ENCODE measurements at regions not wholly inside any gene's neighbourhood (a gene's known extent, or its start where the extent isn't known, plus 50 kb on each side); places are given as distances from the start of the nearest gene placed in this dataset.

DNA sequence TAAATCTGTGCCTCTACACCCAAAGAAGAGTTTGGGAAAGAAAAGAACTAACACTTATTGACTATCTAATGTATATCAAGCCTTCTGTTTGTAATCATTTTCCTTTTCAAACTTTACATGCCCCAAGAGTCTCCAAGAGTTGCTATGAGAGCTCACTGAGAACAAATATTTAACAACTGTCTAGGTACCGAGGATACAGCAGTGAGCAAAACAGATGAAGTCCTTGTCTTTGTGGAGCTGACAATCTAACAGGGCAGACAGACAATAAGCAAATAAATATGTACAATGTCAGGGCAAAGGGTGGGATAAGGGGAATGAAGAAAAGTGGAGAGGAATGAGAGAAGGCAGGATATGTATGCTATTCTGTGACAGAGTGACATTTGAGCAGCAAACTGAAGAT is 64.8 kb upstream of the KSR1 start:
- no peak for DNase-seq (ENCODE audit: low spot score)

- no peak for DNase-seq (ENCODE audit: low spot score)
Measured at GRCh38 chr17:27396045-27396444, 60.2 kb upstream of the KSR1 start.

- no peak for DNase-seq (ENCODE audit: low spot score)
Measured at GRCh38 chr17:27396941-27397340, 59.3 kb upstream of the KSR1 start.

DNA sequence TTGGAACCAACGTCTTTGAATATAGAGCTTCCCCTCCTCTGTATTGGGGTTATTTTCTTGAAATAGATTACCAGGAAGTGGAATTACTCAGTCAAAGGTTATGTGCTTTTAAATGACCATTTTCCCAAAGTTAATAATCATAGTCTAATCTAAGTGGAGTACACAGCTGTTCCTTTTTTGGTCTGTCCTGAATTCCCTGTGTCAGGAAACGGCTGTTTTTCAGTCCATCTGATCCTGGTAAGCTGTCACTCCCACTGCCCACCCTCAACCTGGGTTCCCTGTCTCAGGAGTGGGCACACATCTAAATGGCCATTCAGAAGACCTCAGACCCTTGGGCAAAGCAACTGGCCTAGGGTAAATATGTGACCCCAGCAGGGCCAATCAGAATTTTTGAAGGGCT is 57.6 kb upstream of the KSR1 start:
- no peak for DNase-seq (ENCODE audit: low spot score)

DNA sequence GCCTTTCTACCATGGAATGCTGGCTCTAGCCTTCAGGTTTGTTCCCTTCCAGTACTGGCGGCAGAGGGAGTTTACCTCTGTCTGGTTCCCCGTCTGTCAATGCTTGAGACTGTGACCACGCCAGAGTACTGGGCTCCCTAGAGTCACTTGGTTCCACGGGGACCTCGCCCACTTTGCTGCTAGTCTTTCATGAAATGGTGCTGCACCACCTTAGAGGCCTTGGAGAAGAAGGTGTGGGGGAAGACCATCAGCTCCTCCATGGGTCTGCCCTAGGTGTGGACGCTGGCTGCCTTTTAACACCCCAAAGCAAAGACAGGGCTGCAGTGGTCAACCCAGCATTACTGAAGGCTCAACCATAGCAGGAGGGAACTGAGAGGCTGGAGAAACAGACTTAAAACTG is 55.3 kb upstream of the KSR1 start:
- DNase-seq (ENCODE audit: low spot score), result no peak

DNA sequence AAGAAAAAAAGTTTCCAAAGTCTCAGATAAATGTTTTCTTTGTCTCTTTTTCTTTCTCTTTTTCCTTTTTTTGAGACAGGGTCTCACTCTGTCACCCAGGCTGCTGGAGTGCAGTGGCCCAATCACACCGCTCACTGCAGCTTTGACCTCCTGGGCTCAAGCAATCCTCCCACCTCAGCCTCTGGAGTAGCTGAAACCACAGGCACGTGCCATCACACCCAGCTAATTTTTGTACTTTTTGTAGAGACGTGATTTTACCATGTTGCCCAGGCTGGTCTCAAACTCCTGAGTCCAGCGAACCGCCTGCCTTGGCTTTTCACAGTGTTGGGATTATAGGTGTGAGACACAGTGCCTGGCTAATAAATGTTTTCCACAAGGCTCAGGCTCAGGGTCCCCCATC is 53.3 kb upstream of the KSR1 start:
- no peak for DNase-seq (ENCODE audit: low spot score)

- DNase-seq (ENCODE audit: low spot score), result no peak
Measured at GRCh38 chr17:27403480-27404005, 52.7 kb upstream of the KSR1 start.

- DNase-seq (ENCODE audit: low spot score), result no peak
Measured at GRCh38 chr17:27404676-27405075, 51.6 kb upstream of the KSR1 start.
